ENCODE measurements at regions not wholly inside any gene's neighbourhood (a gene's known extent, or its start where the extent isn't known, plus 50 kb on each side); places are given as distances from the start of the nearest gene placed in this dataset.

GRCh38 chr2:104430852-104431251 is 423.1 kb upstream of the POU3F3 start:
- no peak for TF ChIP-seq CTCF (IDR thresholded peaks at IDR 0.05; ENCODE audit: insufficient read depth, low read length, poor library complexity, severe bottlenecking)
- TF ChIP-seq EZH2phosphoT487 (conservative IDR thresholded peaks at IDR 0.05; ENCODE audit: low read length): no peak
